HUES6 (cell line): ENCODE measurements at regions not wholly inside any gene's neighbourhood (a gene's known extent, or its start where the extent isn't known, plus 50 kb on each side); places are given as distances from the start of the nearest gene placed in this dataset.

Source experiments
- H3K27ac ChIP-seq: 2 replicates; pipeline ENCODE4 v1.7.0; 2013; ENCODE audit warnings: low read depth, mild to moderate bottlenecking, low read length, inconsistent platforms
- H3K27me3 ChIP-seq: 2 replicates; pipeline ENCODE4 v1.6.1; 2013; ENCODE audit warnings: low read length; ENCODE audit not compliant: control insufficient read depth, insufficient read depth
- H3K36me3 ChIP-seq: 2 replicates; pipeline ENCODE4 v1.6.1; 2013; ENCODE audit warnings: low read length; ENCODE audit not compliant: control insufficient read depth, insufficient read depth
- H3K4me1 ChIP-seq: 2 replicates; pipeline ENCODE4 v1.6.1; 2013; ENCODE audit warnings: low read length; ENCODE audit not compliant: control insufficient read depth, insufficient read depth
- H3K4me3 ChIP-seq: 2 replicates; pipeline ENCODE4 v1.5.1; 2013; ENCODE audit warnings: low read depth, low read length
- H3K9ac ChIP-seq: one replicate; pipeline ENCODE4 v1.6.1; 2013; ENCODE audit warnings: mild to moderate bottlenecking, low read length
- H3K9me3 ChIP-seq: 2 replicates; pipeline ENCODE4 v1.6.1; 2013; ENCODE audit warnings: low read depth, low read length; ENCODE audit not compliant: control insufficient read depth, insufficient read depth

- Histone ChIP-seq H3K9ac (no peak overlapping the region), H3K4me3 (no peak overlapping the region), H3K36me3 (no peaks in the 10 kb centered on the region), H3K9me3 (no peaks in the 10 kb centered on the region), H3K4me1 (peaks cover 18% of the 10 kb centered on the region), H3K27ac (no peak overlapping the region), H3K27me3 (no peaks in the 10 kb centered on the region)
Measured at GRCh38 chr1:95583661-95584210, 349.7 kb downstream of the RWDD3 start.

- Histone ChIP-seq H3K27me3 (no peaks in the 10 kb centered on the region), H3K27ac (no peak overlapping the region)
Measured at GRCh38 chr1:95584315-95584714, 350.3 kb downstream of the RWDD3 start.

GRCh38 chr1:95604771-95605170 is 370.8 kb downstream of the RWDD3 start:
- H3K27me3 ChIP-seq = no peaks in the 10 kb centered on the region
- no peak overlapping the region for H3K4me3 ChIP-seq
- no peaks in the 10 kb centered on the region for H3K9me3 ChIP-seq
- no peaks in the 10 kb centered on the region for H3K36me3 ChIP-seq
- H3K27ac ChIP-seq = no peak overlapping the region
- no peaks in the 10 kb centered on the region for H3K4me1 ChIP-seq
- no peak overlapping the region for H3K9ac ChIP-seq

More at GRCh38 chr1:95584315-95584714, 350.3 kb downstream of the RWDD3 start:
- no peaks in the 10 kb centered on the region for H3K9me3 ChIP-seq
- H3K4me1 ChIP-seq = peaks cover 18% of the 10 kb centered on the region
- H3K9ac ChIP-seq = no peak overlapping the region
- H3K4me3 ChIP-seq = no peak overlapping the region
- H3K36me3 ChIP-seq = no peaks in the 10 kb centered on the region

GRCh38 chr1:95614197-95614596 is 380.2 kb downstream of the RWDD3 start:
- no peaks in the 10 kb centered on the region for H3K4me1 ChIP-seq
- no peak overlapping the region for H3K9ac ChIP-seq
- H3K9me3 ChIP-seq = no peaks in the 10 kb centered on the region
- no peak overlapping the region for H3K27ac ChIP-seq
- H3K4me3 ChIP-seq = no peak overlapping the region
- no peaks in the 10 kb centered on the region for H3K36me3 ChIP-seq
- H3K27me3 ChIP-seq = no peaks in the 10 kb centered on the region

DNA sequence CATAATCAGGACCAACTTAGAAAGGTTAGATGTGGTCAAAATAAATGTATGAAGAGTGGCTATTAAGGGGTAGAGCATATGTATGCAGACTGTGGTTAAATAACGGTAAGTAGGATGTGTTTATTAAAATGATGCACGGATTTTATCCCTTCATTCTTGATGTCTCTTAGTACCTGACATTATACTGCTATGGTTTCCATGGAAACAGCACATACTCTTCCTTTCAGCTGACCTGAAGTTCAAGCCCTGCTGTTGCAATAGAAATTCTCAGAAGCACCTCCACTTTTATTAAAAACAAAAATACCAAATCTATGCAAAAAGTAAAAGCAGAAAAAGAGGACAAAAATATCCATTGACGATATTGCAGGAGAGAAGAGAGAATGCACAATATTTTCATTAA is 381.4 kb downstream of the RWDD3 start:
- Histone ChIP-seq H3K4me1 (no peaks in the 10 kb centered on the region), H3K27me3 (no peaks in the 10 kb centered on the region), H3K4me3 (no peak overlapping the region), H3K9me3 (no peaks in the 10 kb centered on the region), H3K36me3 (no peaks in the 10 kb centered on the region), H3K9ac (no peak overlapping the region), H3K27ac (no peak overlapping the region)

DNA sequence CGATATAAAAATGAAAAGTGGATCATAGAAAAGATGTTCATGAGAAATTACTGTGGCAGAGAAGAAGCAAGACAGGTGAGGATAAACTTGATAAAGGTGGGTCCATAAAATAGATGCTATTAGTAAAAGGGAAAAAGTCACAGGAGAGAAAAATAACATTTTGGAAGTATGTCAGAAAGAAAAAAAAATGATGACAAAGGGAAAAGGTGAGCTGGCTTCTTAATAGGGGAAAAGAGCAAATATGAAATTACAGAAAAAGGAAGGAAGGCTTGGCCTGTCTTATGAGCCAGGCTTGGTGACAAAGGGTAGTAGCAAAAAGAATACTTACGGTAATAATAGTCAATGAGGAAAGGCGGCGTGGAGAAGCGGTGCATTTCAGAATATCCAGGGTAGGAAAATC is 386.1 kb downstream of the RWDD3 start:
- Histone ChIP-seq H3K4me1 (no peaks in the 10 kb centered on the region), H3K9me3 (no peaks in the 10 kb centered on the region), H3K36me3 (no peaks in the 10 kb centered on the region), H3K27me3 (no peaks in the 10 kb centered on the region), H3K4me3 (no peak overlapping the region), H3K27ac (no peak overlapping the region), H3K9ac (no peak overlapping the region)

DNA sequence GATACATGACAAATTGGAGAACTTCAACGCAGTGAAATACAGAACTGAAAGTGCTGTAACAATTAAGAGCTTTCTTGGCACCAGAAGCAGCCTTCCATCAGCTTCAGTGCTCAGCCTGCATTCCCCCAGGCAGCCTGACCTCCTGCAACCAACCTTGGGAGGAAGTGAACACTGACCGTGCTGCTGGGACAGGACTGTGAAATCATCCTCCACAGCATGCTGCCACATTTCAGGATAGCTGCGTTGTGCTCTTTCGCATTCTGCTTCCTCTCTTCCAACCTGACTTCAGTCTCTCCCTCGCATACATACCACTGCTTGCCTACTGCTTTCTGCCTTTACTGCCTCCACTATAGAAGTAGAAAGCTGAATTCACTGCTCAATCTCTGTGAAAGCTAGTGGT is 388.6 kb downstream of the RWDD3 start:
- Histone ChIP-seq H3K9me3 (no peaks in the 10 kb centered on the region), H3K36me3 (no peaks in the 10 kb centered on the region), H3K4me3 (no peak overlapping the region), H3K9ac (no peak overlapping the region), H3K4me1 (no peaks in the 10 kb centered on the region), H3K27me3 (no peaks in the 10 kb centered on the region), H3K27ac (no peak overlapping the region)

- Histone ChIP-seq H3K9ac (no peak overlapping the region), H3K9me3 (no peaks in the 10 kb centered on the region), H3K27ac (no peak overlapping the region), H3K36me3 (no peaks in the 10 kb centered on the region), H3K27me3 (no peaks in the 10 kb centered on the region), H3K4me3 (no peak overlapping the region), H3K4me1 (no peaks in the 10 kb centered on the region)
Measured at GRCh38 chr1:95625224-95625623, 391.2 kb downstream of the RWDD3 start.

- no peaks in the 10 kb centered on the region for H3K9me3 ChIP-seq
- H3K27ac ChIP-seq = no peak overlapping the region
- no peaks in the 10 kb centered on the region for H3K27me3 ChIP-seq
- H3K4me1 ChIP-seq = no peaks in the 10 kb centered on the region
- no peak overlapping the region for H3K9ac ChIP-seq
- H3K4me3 ChIP-seq = no peak overlapping the region
- H3K36me3 ChIP-seq = no peaks in the 10 kb centered on the region
Measured at GRCh38 chr1:95627244-95627643, 393.2 kb downstream of the RWDD3 start.

DNA sequence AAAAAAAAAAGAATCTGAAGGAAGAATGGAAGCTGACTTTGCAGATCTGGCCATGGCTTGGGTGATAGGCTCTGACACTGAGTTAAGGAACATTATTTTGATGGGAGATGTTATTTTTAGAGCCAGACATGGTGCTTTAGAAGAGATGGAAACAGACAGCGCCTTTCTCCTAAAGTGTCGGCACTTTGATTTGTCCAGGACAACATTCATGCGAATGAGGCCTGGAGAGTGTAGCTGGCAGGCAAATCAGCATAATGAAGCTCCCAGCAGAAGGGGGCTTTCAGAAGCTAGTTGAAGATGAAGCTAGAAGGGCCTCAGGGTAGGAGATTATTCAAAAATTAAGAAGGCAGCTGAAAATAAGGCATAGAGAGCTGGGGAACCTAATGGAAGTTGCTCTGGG is 397.7 kb downstream of the RWDD3 start:
- Histone ChIP-seq H3K9me3 (no peaks in the 10 kb centered on the region), H3K27ac (no peak overlapping the region), H3K9ac (no peak overlapping the region), H3K27me3 (no peaks in the 10 kb centered on the region), H3K4me3 (no peak overlapping the region), H3K4me1 (no peaks in the 10 kb centered on the region), H3K36me3 (no peaks in the 10 kb centered on the region)

DNA sequence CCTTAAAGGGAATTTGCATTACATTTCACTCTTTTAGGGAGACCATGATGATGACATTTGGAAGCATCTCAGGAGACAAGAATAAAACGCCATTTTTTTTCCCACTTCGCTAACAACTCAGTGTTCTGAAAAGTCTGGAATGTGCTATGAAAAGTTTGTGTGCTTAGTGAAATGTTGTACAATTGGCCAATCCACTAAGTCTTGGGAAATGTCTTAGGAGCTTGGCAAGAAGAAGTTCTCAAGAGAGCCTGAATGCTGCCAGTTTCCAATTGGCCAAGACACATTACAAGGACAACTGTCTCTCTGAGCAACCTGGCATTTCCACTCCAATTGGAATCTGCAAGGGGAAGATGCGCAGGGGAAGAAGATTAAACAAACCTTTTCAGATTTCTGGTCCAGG is 401.8 kb downstream of the RWDD3 start:
- no peak overlapping the region for H3K9ac ChIP-seq
- H3K27ac ChIP-seq = no peak overlapping the region
- no peaks in the 10 kb centered on the region for H3K27me3 ChIP-seq
- H3K4me1 ChIP-seq = no peaks in the 10 kb centered on the region
- no peaks in the 10 kb centered on the region for H3K9me3 ChIP-seq
- H3K4me3 ChIP-seq = no peak overlapping the region
- H3K36me3 ChIP-seq = no peaks in the 10 kb centered on the region

- no peak overlapping the region for H3K4me3 ChIP-seq
- no peaks in the 10 kb centered on the region for H3K36me3 ChIP-seq
- H3K27ac ChIP-seq = no peak overlapping the region
- no peaks in the 10 kb centered on the region for H3K4me1 ChIP-seq
- no peaks in the 10 kb centered on the region for H3K9me3 ChIP-seq
- H3K27me3 ChIP-seq = no peaks in the 10 kb centered on the region
- no peak overlapping the region for H3K9ac ChIP-seq
Measured at GRCh38 chr1:95636897-95637296, 402.9 kb downstream of the RWDD3 start.
